Right lobe of liver (tissue), 6 donors: ENCODE measurements at regions not wholly inside any gene's neighbourhood (a gene's known extent, or its start where the extent isn't known, plus 50 kb on each side); places are given as distances from the start of the nearest gene placed in this dataset.

ENCODE experiments used
- ATAC-seq, 4 donors: fragments of 200-7000 bp; cut with Tn5 transposase; one replicate each; pipeline ENCODE4 v1.9.1; 2020; ENCODE audit warnings: mild to moderate bottlenecking in 4 of 4, moderate library complexity in 4 of 4
- DNase-seq, 3 donors: peaks; one replicate each; pipeline ENCODE4 v3.0.0-alpha.2; 2020
- H3K27ac ChIP-seq, 3 donors: fragments of 200-600 bp; one replicate each; pipeline ENCODE4 v1.8.0; 2022
- H3K27me3 ChIP-seq, 2 donors: fragments of 200-600 bp; one replicate each; pipeline ENCODE4 v1.8.0; 2022
- H3K36me3 ChIP-seq, 4 donors: fragments of 200-600 bp; sonication (generic) in 1 of 4; one replicate each; pipeline versions ENCODE4 v1.5.1 to v1.8.0; 2017 to 2022; ENCODE audit warnings: control low read depth in 1 of 4
- H3K4me1 ChIP-seq, 4 donors: fragments of 200-600 bp; sonication (generic) in 1 of 4; one replicate each; pipeline versions ENCODE4 v1.5.1 to v1.8.0; 2017 to 2022; ENCODE audit warnings: control low read depth in 1 of 4
- H3K4me3 ChIP-seq, 3 donors: fragments of 200-600 bp; one replicate each; pipeline ENCODE4 v1.8.0; 2022
- H3K9me3 ChIP-seq, 4 donors: fragments of 200-600 bp; sonication (generic) in 1 of 4; one replicate each; pipeline versions ENCODE4 v1.5.1 to v1.8.0; 2017 to 2022; ENCODE audit warnings: control low read depth in 1 of 4
- CTCF ChIP-seq, 4 donors: fragments of 200-600 bp in 3 of 4; fragments of 450-650 bp in 1 of 4; IDR thresholded peaks; one replicate each; pipeline versions ENCODE4 v1.5.1 to v1.8.0; 2016 to 2022; ENCODE audit warnings: antibody characterized with exemption in 4 of 4, mild to moderate bottlenecking in 2 of 4
- POLR2A ChIP-seq: fragments of 450-650 bp; IDR thresholded peaks from one replicate; pipeline ENCODE4 v1.6.1; 2017; ENCODE audit warnings: antibody characterized with exemption, mild to moderate bottlenecking
- WGBS: methylation state at CpG from one replicate; pipeline ENCODE4 v1.1.6; 2018; ENCODE audit warnings: low coverage, low lambda C conversion rate; ENCODE audit not compliant: insufficient coverage; ENCODE audit errors: missing lambda C conversion rate; 5-methylcytosine and 5-hydroxymethylcytosine counted together
- intact Hi-C, 2 donors: fragments of 100-400 bp; cut with DNase I; formaldehyde crosslinking; loops; one replicate each; pipeline versions ENCODE4 v1.11.2 to v1.14.1; 2022
- donor health status: DM: no; HTN: yes; CAD: no.
- donor health status: DM: no; HTN: no; CAD: no.
- donor health status: DM: no; HTN: no; CAD: no.
- donor health status: DM: no; HTN: yes; CAD: no.
- donor health status: DM: no; HTN: yes; CAD: no.

DNA sequence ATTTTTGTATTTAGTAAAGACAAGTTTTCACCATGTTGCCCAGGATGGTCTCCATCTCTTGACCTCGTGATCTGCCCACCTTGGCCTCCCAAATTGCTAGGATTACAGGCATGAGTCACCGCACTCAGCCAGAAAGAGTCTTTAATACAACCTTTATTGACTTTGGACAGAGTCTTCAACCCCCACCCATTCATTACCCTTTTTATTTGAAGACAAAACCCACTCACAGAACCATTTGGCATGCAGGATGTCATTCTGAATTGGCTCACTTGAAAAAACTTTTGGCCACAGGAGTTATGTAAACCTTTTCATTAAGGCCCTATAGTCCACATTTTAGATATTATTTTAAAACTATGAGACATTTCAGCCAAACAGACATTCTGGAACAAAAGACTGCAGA lies 217.9 kb upstream of the RND3 start:
- intact Hi-C loops: no loop called here
- Histone ChIP-seq H3K36me3 (no peaks in the 10 kb centered on the region), H3K27ac (no peak overlapping the region), H3K27me3 (no peaks in the 10 kb centered on the region), H3K4me3 (no peak overlapping the region), H3K9me3 (no peaks in the 10 kb centered on the region), H3K4me1 (no peaks in the 10 kb centered on the region)
- DNase-seq: no peak
- whole genome bisulfite sequencing: 86% methylated on average over 2 of the region's 2 CpGs
- TF ChIP-seq POLR2A: no peak
- TF ChIP-seq CTCF (IDR thresholded peaks at IDR 0.05): no peak
- no peak for ATAC-seq

DNA sequence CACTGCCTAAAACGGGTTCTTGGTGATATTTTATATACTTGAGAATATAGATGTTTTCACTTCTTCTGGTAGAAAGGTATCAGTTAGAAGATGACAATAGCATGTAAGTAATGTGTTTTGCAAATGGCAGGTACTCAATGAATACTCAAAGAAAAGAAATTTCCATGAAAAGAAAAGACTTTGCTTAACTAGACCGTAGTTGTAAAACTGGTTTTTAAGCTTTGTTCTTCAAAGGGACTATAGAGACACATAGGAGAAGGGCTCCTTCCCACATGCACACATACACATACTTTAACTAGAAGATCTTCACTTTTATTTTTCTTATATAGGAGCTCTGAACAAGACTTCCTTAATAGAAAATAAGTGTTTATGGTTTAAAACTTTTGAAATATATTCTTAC lies 215.3 kb upstream of the RND3 start:
- WGBS: 68% methylated on average over 2 of the region's 2 CpGs
- intact Hi-C loops: no loop called here
- Histone ChIP-seq H3K9me3 (no peaks in the 10 kb centered on the region), H3K36me3 (no peaks in the 10 kb centered on the region), H3K27me3 (no peaks in the 10 kb centered on the region), H3K4me3 (no peak overlapping the region), H3K27ac (no peak overlapping the region), H3K4me1 (no peaks in the 10 kb centered on the region)
- TF ChIP-seq CTCF (IDR thresholded peaks at IDR 0.05): no peak
- no peak for TF ChIP-seq POLR2A
- DNase-seq: no peak
- no peak for ATAC-seq

- Histone ChIP-seq H3K4me1 (no peaks in the 10 kb centered on the region), H3K27me3 (no peaks in the 10 kb centered on the region), H3K4me3 (no peak overlapping the region), H3K9me3 (no peaks in the 10 kb centered on the region), H3K36me3 (no peaks in the 10 kb centered on the region), H3K27ac (no peak overlapping the region)
- ATAC-seq (no peak), DNase-seq (no peak)
- no peak for TF ChIP-seq POLR2A
- TF ChIP-seq CTCF (IDR thresholded peaks at IDR 0.05): no peak
- WGBS: 65% methylated on average over 5 of the region's 5 CpGs
- intact Hi-C loops: no loop called here
Measured at GRCh38 chr2:150700666-150701580, 213.5 kb upstream of the RND3 start.

- no peaks in the 10 kb centered on the region for H3K36me3 ChIP-seq
- DNase-seq (no peak), ATAC-seq (no peak)
- H3K4me3 ChIP-seq: no peak overlapping the region
- intact Hi-C loops: no loop called here
- no peaks in the 10 kb centered on the region for H3K9me3 ChIP-seq
- H3K27ac ChIP-seq: no peak overlapping the region
- no peaks in the 10 kb centered on the region for H3K27me3 ChIP-seq
- WGBS: 44% methylated on average over 1 of the region's 1 CpG
- TF ChIP-seq CTCF (IDR thresholded peaks at IDR 0.05): no peak
- no peak for TF ChIP-seq POLR2A
- no peaks in the 10 kb centered on the region for H3K4me1 ChIP-seq
Measured at GRCh38 chr2:150699218-150699617, 211.8 kb upstream of the RND3 start.
